WTC11 (cell line): ENCODE measurements at regions not wholly inside any gene's neighbourhood (a gene's known extent, or its start where the extent isn't known, plus 50 kb on each side); places are given as distances from the start of the nearest gene placed in this dataset.

Experiments
- ATAC-seq: fragments of 200-7000 bp; cut with Tn5 transposase; 2 replicates; pipeline ENCODE4 v1.10.0; 2021; ENCODE audit warnings: mild to moderate bottlenecking, moderate library complexity
- CTCF ChIA-PET: fragments of 300-600 bp; sonication (Branson Sonifier 250); formaldehyde crosslinking; loops from one replicate; lab custom pipeline; 2021; ENCODE audit warnings: antibody characterized with exemption; lab: Charles Lee
- POLR2A ChIA-PET: fragments of 350-600 bp; sonication (Branson Sonifier 250); formaldehyde crosslinking; loops from one replicate; lab custom pipeline; 2021; ENCODE audit warnings: antibody characterized with exemption; lab: Charles Lee
- DNase-seq: peaks from one replicate; pipeline ENCODE4 v3.0.0; 2021; ENCODE audit warnings: low spot score
- H3K27ac Mint-ChIP-seq: 2 replicates; pipeline ENCODE4 v1.8.0; 2021; ENCODE audit warnings: mixed read lengths
- H3K27me3 Mint-ChIP-seq: 2 replicates; pipeline ENCODE4 v1.8.0; 2021; ENCODE audit warnings: low read depth, mild to moderate bottlenecking, moderate library complexity, mixed read lengths
- H3K36me3 Mint-ChIP-seq: 2 replicates; pipeline ENCODE4 v1.8.0; 2021; ENCODE audit warnings: mixed read lengths
- H3K4me1 Mint-ChIP-seq: 2 replicates; pipeline ENCODE4 v1.8.0; 2022; ENCODE audit warnings: mixed read lengths
- H3K4me3 Mint-ChIP-seq: 2 replicates; pipeline ENCODE4 v1.8.0; 2021; ENCODE audit warnings: mild to moderate bottlenecking, moderate library complexity, mixed read lengths
- H3K9me3 Mint-ChIP-seq: 2 replicates; pipeline ENCODE4 v1.8.0; 2021; ENCODE audit warnings: mixed read lengths
- FOXJ3 ChIP-seq: sonication (generic); formaldehyde crosslinking; IDR thresholded peaks from 2 replicates; pipeline ENCODE4 v1.9.0; 2021; ENCODE audit warnings: missing genetic modification reagents, mild to moderate bottlenecking, borderline replicate concordance
- GABPB1 ChIP-seq: sonication (generic); formaldehyde crosslinking; IDR thresholded peaks from 2 replicates; pipeline ENCODE4 v1.8.1; 2023; ENCODE audit warnings: mild to moderate bottlenecking, missing genetic modification reagents
- MXD4 ChIP-seq: fragments of 250-450 bp; sonication (Bioruptor Pico); IDR thresholded peaks from 2 replicates; pipeline ENCODE4 v1.8.0; 2021; ENCODE audit warnings: mild to moderate bottlenecking, moderate library complexity, borderline replicate concordance
- NFYB ChIP-seq: sonication (generic); formaldehyde crosslinking; conservative IDR thresholded peaks from 2 replicates; pipeline ENCODE4 v1.8.0; 2022; ENCODE audit warnings: low read depth, missing genetic modification reagents
- OVOL2 ChIP-seq: fragments of 250-450 bp; sonication (Bioruptor Pico); IDR thresholded peaks from 2 replicates; pipeline ENCODE4 v1.9.0; 2021; ENCODE audit warnings: mild to moderate bottlenecking, borderline replicate concordance
- SMAD3 ChIP-seq: sonication (generic); formaldehyde crosslinking; IDR thresholded peaks from 2 replicates; pipeline ENCODE4 v1.8.0; 2022; ENCODE audit warnings: missing genetic modification reagents, mild to moderate bottlenecking, borderline replicate concordance
- TEAD4 ChIP-seq: sonication (generic); formaldehyde crosslinking; IDR thresholded peaks from 2 replicates; pipeline ENCODE4 v1.8.0; 2022; ENCODE audit warnings: mild to moderate bottlenecking, missing genetic modification reagents
- TP53 ChIP-seq: sonication (generic); formaldehyde crosslinking; IDR thresholded peaks from 2 replicates; pipeline ENCODE4 v1.8.1; 2023; ENCODE audit warnings: mild to moderate bottlenecking, missing genetic modification reagents
- ZNF423 ChIP-seq: fragments of 250-450 bp; sonication (Bioruptor Pico); IDR thresholded peaks from 2 replicates; pipeline ENCODE4 v2.1.2; 2022; ENCODE audit warnings: mild to moderate bottlenecking, moderate library complexity
- TF ChIP-seq, protein P1 (sequence below): sonication (generic); formaldehyde crosslinking; IDR thresholded peaks from 2 replicates; pipeline ENCODE4 v1.8.0; 2022; ENCODE audit warnings: missing genetic modification reagents
- TF ChIP-seq, protein P2 (sequence below): sonication (generic); formaldehyde crosslinking; IDR thresholded peaks from 2 replicates; pipeline ENCODE4 v1.8.1; 2022; ENCODE audit warnings: mild to moderate bottlenecking, missing genetic modification reagents, moderate library complexity, borderline replicate concordance
- TF ChIP-seq, protein P3 (sequence below): sonication (generic); formaldehyde crosslinking; IDR thresholded peaks from 2 replicates; pipeline ENCODE4 v1.8.1; 2023; ENCODE audit warnings: mild to moderate bottlenecking, missing genetic modification reagents, moderate library complexity
- TF ChIP-seq, protein P4 (sequence below): sonication (generic); formaldehyde crosslinking; conservative IDR thresholded peaks from 2 replicates; pipeline ENCODE4 v1.8.1; 2022; ENCODE audit warnings: mild to moderate bottlenecking, missing genetic modification reagents
- TF ChIP-seq, protein P5 (sequence below): fragments of 250-450 bp; sonication (Bioruptor Pico); IDR thresholded peaks from 2 replicates; pipeline ENCODE4 v1.9.0; 2021; ENCODE audit warnings: mild to moderate bottlenecking, borderline replicate concordance

DNA sequence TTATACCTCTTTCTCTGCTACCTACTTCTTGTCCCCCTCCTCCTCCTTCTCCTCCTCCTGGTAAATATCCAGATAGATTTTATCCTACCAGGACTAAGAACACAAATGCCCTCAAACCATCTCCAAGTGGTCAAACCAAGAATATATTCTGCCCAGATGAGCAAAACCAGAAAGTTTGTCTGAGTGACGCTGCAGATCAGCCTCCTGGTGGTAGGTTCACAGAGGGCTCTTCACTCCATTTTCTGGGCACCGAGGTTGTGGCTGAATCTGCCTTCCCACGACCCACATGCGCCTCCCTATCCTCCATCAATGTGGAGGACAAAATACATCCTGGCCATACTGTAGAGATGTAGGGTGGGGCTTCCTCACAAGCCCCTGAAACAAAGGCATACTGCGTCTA, 543.6 kb downstream of the MN1 start (continued):
- TF ChIP-seq, protein P1, sequence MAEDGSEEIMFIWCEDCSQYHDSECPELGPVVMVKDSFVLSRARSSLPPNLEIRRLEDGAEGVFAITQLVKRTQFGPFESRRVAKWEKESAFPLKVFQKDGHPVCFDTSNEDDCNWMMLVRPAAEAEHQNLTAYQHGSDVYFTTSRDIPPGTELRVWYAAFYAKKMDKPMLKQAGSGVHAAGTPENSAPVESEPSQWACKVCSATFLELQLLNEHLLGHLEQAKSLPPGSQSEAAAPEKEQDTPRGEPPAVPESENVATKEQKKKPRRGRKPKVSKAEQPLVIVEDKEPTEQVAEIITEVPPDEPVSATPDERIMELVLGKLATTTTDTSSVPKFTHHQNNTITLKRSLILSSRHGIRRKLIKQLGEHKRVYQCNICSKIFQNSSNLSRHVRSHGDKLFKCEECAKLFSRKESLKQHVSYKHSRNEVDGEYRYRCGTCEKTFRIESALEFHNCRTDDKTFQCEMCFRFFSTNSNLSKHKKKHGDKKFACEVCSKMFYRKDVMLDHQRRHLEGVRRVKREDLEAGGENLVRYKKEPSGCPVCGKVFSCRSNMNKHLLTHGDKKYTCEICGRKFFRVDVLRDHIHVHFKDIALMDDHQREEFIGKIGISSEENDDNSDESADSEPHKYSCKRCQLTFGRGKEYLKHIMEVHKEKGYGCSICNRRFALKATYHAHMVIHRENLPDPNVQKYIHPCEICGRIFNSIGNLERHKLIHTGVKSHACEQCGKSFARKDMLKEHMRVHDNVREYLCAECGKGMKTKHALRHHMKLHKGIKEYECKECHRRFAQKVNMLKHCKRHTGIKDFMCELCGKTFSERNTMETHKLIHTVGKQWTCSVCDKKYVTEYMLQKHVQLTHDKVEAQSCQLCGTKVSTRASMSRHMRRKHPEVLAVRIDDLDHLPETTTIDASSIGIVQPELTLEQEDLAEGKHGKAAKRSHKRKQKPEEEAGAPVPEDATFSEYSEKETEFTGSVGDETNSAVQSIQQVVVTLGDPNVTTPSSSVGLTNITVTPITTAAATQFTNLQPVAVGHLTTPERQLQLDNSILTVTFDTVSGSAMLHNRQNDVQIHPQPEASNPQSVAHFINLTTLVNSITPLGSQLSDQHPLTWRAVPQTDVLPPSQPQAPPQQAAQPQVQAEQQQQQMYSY, result no peak
- TF ChIP-seq GABPB1 (CRISPR knock-in tag), result no peak
- TF ChIP-seq TP53 (CRISPR knock-in tag), result no peak
- no peak for TF ChIP-seq SMAD3 (CRISPR knock-in tag)
- TF ChIP-seq, protein P2, sequence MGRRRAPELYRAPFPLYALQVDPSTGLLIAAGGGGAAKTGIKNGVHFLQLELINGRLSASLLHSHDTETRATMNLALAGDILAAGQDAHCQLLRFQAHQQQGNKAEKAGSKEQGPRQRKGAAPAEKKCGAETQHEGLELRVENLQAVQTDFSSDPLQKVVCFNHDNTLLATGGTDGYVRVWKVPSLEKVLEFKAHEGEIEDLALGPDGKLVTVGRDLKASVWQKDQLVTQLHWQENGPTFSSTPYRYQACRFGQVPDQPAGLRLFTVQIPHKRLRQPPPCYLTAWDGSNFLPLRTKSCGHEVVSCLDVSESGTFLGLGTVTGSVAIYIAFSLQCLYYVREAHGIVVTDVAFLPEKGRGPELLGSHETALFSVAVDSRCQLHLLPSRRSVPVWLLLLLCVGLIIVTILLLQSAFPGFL (CRISPR knock-in tag), result no peak
- TF ChIP-seq, protein P3, sequence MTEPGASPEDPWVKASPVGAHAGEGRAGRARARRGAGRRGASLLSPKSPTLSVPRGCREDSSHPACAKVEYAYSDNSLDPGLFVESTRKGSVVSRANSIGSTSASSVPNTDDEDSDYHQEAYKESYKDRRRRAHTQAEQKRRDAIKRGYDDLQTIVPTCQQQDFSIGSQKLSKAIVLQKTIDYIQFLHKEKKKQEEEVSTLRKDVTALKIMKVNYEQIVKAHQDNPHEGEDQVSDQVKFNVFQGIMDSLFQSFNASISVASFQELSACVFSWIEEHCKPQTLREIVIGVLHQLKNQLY (CRISPR knock-in tag), result no peak
- TF ChIP-seq TEAD4, result no peak
- TF ChIP-seq OVOL2, result no peak
- no peak for TF ChIP-seq MXD4
- no peak for TF ChIP-seq FOXJ3 (CRISPR knock-in tag)
- TF ChIP-seq, protein P4, sequence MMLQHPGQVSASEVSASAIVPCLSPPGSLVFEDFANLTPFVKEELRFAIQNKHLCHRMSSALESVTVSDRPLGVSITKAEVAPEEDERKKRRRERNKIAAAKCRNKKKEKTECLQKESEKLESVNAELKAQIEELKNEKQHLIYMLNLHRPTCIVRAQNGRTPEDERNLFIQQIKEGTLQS (CRISPR knock-in tag), result no peak

DNA sequence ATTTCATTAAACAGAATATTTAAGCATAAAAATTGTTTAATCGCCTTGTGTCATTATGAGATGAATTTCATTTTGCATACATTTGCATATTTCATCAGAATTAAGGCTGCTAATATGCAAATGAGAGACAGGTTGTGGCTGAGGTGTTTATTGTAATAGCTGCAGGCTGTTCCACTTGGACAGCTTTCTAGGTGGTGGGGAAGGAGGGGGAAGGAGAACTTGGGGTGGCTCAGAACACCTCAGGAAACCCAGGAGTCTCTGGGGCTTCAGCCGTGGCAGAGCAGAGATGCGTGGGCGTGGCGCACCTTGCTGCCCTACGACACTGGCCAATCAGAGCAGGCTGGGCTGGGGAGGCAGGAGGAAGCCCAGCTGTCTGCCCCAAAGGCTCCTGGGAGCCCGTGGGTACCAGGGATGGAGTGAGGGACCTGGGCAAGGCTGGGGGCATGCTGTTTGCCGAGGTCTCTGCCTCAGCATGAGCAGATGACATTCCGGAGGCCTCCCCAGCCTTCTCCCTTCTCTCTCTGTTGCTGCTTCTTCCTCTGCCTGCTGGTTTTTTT, 542.9 kb downstream of the MN1 start:
- Mint-ChIP-seq H3K4me1 (peaks cover 30% of the 10 kb centered on the region), H3K4me3 (no peak overlapping the region), H3K9me3 (peaks cover 20% of the 10 kb centered on the region), H3K36me3 (peaks cover 9% of the 10 kb centered on the region), H3K27ac (no peak overlapping the region), H3K27me3 (peaks cover 6% of the 10 kb centered on the region; the same call in 1 of the 2 replicates)
- peak; percentile 30; the same call in 1 of the 2 replicates for ATAC-seq
- POLR2A ChIA-PET, result no interaction called here
- CTCF ChIA-PET, result interaction anchor here (1.2 kb wide), 1 partner anchor 73 kb away, joined by 4 read pairs; no protein-coding TSS in a partner anchor
- TF ChIP-seq NFYB (CRISPR knock-in tag) (peak; percentile 69), ZNF423 (CRISPR knock-in tag) (no peak)
- TF ChIP-seq, protein P5, sequence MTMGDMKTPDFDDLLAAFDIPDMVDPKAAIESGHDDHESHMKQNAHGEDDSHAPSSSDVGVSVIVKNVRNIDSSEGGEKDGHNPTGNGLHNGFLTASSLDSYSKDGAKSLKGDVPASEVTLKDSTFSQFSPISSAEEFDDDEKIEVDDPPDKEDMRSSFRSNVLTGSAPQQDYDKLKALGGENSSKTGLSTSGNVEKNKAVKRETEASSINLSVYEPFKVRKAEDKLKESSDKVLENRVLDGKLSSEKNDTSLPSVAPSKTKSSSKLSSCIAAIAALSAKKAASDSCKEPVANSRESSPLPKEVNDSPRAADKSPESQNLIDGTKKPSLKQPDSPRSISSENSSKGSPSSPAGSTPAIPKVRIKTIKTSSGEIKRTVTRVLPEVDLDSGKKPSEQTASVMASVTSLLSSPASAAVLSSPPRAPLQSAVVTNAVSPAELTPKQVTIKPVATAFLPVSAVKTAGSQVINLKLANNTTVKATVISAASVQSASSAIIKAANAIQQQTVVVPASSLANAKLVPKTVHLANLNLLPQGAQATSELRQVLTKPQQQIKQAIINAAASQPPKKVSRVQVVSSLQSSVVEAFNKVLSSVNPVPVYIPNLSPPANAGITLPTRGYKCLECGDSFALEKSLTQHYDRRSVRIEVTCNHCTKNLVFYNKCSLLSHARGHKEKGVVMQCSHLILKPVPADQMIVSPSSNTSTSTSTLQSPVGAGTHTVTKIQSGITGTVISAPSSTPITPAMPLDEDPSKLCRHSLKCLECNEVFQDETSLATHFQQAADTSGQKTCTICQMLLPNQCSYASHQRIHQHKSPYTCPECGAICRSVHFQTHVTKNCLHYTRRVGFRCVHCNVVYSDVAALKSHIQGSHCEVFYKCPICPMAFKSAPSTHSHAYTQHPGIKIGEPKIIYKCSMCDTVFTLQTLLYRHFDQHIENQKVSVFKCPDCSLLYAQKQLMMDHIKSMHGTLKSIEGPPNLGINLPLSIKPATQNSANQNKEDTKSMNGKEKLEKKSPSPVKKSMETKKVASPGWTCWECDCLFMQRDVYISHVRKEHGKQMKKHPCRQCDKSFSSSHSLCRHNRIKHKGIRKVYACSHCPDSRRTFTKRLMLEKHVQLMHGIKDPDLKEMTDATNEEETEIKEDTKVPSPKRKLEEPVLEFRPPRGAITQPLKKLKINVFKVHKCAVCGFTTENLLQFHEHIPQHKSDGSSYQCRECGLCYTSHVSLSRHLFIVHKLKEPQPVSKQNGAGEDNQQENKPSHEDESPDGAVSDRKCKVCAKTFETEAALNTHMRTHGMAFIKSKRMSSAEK (CRISPR knock-in tag), result peak; percentile 73; the same call in 1 of the 2 replicates
- no peak for DNase-seq
